DOHH2 (cell line): ENCODE measurements at regions not wholly inside any gene's neighbourhood (a gene's known extent, or its start where the extent isn't known, plus 50 kb on each side); places are given as distances from the start of the nearest gene placed in this dataset.

Experiments used
- CTCF ChIP-seq: fragments of 200-600 bp; sonication (generic); IDR thresholded peaks from one replicate; pipeline ENCODE4 v1.5.1; 2014; ENCODE audit warnings: antibody characterized with exemption, mild to moderate bottlenecking, low read depth, low read length; ENCODE audit not compliant: poor library complexity, severe bottlenecking
- EZH2phosphoT487 ChIP-seq: fragments of 200-600 bp; sonication (generic); IDR thresholded peaks from 2 replicates; pipeline ENCODE4 v1.6.1; 2017; ENCODE audit warnings: borderline replicate concordance, mild to moderate bottlenecking, antibody characterized with exemption, low read length, moderate library complexity, mixed read lengths

- TF ChIP-seq CTCF, result no peak
- TF ChIP-seq EZH2phosphoT487, result no peak
Measured at GRCh38 chr17:26774291-26775218, 519.4 kb upstream of the WSB1 start.
